HFFc6 (cell line): ENCODE measurements at regions not wholly inside any gene's neighbourhood (a gene's known extent, or its start where the extent isn't known, plus 50 kb on each side); places are given as distances from the start of the nearest gene placed in this dataset.

Experiments
- DNase-seq: peaks from one replicate; pipeline ENCODE4 v3.0.0-alpha.2; 2018
- H3K27ac Mint-ChIP-seq: 2 replicates; pipeline ENCODE4 v1.8.0; 2020; ENCODE audit warnings: mild to moderate bottlenecking, mixed read lengths
- H3K27me3 Mint-ChIP-seq: 2 replicates; pipeline ENCODE4 v1.8.0; 2021; ENCODE audit warnings: mild to moderate bottlenecking, moderate library complexity, mixed read lengths; ENCODE audit not compliant: insufficient read depth
- H3K36me3 Mint-ChIP-seq: 2 replicates; pipeline ENCODE4 v1.8.0; 2021; ENCODE audit warnings: low read depth, mixed read lengths
- H3K4me1 Mint-ChIP-seq: 2 replicates; pipeline ENCODE4 v1.8.0; 2020; ENCODE audit warnings: low read depth, mixed read lengths
- H3K4me3 Mint-ChIP-seq: 2 replicates; pipeline ENCODE4 v1.8.0; 2020; ENCODE audit warnings: mild to moderate bottlenecking, moderate library complexity, mixed read lengths
- H3K9me3 Mint-ChIP-seq: 2 replicates; pipeline ENCODE4 v1.8.0; 2020; ENCODE audit warnings: mild to moderate bottlenecking, mixed read lengths
- TF ChIP-seq, protein P1 (sequence below): fragments of 200-600 bp; sonication (generic); IDR thresholded peaks from 2 replicates; pipeline ENCODE4 v1.5.0; 2021; ENCODE audit warnings: antibody characterized with exemption, mild to moderate bottlenecking

- H3K36me3 Mint-ChIP-seq, result no peaks in the 10 kb centered on the region
Observed at GRCh38 chr10:27368706-27369105, 128.1 kb upstream of the ACBD5 start.

DNA sequence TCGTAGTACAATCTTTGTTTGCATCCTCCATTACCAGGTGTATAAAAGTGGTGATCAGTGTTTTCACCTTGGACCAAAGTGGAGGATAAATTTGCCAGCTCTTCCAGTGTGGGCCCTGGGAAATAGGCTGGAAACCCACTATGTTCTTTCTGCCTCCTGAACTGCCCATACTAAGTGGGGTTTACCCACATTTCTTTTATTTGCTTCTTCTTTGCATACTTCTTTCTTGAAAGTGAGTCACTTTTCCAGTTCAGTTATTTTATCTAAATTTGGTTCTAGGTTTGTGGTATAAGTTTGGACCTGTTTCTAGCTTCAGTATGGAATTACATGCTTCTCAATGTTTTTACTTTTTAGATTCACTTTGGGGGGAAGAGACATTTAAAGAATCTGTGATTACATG lies 126.2 kb upstream of the ACBD5 start:
- Mint-ChIP-seq H3K27me3 (peaks cover 7% of the 10 kb centered on the region), H3K4me1 (no peaks in the 10 kb centered on the region), H3K36me3 (no peaks in the 10 kb centered on the region), H3K4me3 (no peak overlapping the region), H3K27ac (no peak overlapping the region), H3K9me3 (no peaks in the 10 kb centered on the region)
- no peak for DNase-seq
- TF ChIP-seq, protein P1, sequence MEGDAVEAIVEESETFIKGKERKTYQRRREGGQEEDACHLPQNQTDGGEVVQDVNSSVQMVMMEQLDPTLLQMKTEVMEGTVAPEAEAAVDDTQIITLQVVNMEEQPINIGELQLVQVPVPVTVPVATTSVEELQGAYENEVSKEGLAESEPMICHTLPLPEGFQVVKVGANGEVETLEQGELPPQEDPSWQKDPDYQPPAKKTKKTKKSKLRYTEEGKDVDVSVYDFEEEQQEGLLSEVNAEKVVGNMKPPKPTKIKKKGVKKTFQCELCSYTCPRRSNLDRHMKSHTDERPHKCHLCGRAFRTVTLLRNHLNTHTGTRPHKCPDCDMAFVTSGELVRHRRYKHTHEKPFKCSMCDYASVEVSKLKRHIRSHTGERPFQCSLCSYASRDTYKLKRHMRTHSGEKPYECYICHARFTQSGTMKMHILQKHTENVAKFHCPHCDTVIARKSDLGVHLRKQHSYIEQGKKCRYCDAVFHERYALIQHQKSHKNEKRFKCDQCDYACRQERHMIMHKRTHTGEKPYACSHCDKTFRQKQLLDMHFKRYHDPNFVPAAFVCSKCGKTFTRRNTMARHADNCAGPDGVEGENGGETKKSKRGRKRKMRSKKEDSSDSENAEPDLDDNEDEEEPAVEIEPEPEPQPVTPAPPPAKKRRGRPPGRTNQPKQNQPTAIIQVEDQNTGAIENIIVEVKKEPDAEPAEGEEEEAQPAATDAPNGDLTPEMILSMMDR, result no peak

More at GRCh38 chr10:27368706-27369105, 128.1 kb upstream of the ACBD5 start:
- H3K27me3 Mint-ChIP-seq, result peaks cover 7% of the 10 kb centered on the region
- no peak for DNase-seq
- TF ChIP-seq, protein P1, result no peak
- peaks cover 8% of the 10 kb centered on the region for H3K4me1 Mint-ChIP-seq
- H3K4me3 Mint-ChIP-seq, result no peak overlapping the region
- no peak overlapping the region for H3K27ac Mint-ChIP-seq
- no peaks in the 10 kb centered on the region for H3K9me3 Mint-ChIP-seq

GRCh38 chr10:27364028-27364427 lies 123.4 kb upstream of the ACBD5 start:
- Mint-ChIP-seq H3K4me3 (no peak overlapping the region), H3K27ac (no peak overlapping the region), H3K36me3 (no peaks in the 10 kb centered on the region), H3K27me3 (peaks cover 10% of the 10 kb centered on the region), H3K9me3 (no peaks in the 10 kb centered on the region), H3K4me1 (no peaks in the 10 kb centered on the region)
- no peak for DNase-seq
- TF ChIP-seq, protein P1, result no peak

DNA sequence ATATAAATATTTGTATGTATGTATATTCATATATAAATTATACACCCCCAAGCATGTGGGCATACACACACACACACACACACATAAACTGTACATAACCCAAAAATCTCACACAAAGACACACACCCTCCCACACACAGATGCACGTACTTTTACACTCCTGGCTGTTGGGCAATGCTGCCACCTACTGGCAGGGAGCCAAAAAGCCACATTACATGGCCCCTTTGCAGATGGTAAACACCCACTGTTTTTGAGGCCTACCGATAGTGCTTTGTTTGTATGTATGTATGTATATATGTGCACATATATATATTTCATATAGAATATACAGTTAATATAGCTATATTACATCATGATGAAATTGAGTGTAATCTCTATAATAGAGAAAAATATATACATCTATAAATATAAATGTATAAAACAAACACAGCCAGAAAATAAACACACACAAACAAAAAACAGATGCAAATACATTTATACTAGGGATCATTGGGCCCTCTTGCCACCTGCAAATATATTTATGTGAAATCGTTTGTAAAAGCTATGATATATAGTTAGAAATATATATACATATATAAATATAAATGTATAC lies 120.1 kb upstream of the ACBD5 start:
- Mint-ChIP-seq H3K4me1 (no peaks in the 10 kb centered on the region), H3K27ac (no peak overlapping the region), H3K27me3 (peaks cover 11% of the 10 kb centered on the region), H3K9me3 (no peaks in the 10 kb centered on the region), H3K36me3 (no peaks in the 10 kb centered on the region), H3K4me3 (no peak overlapping the region)
- peak; percentile 48 for DNase-seq
- TF ChIP-seq, protein P1, result peak; percentile 82

GRCh38 chr10:27359792-27360355 lies 119.3 kb upstream of the ACBD5 start:
- Mint-ChIP-seq H3K27ac (no peak overlapping the region), H3K36me3 (no peaks in the 10 kb centered on the region), H3K9me3 (no peaks in the 10 kb centered on the region), H3K4me3 (no peak overlapping the region), H3K27me3 (peaks cover 9% of the 10 kb centered on the region), H3K4me1 (no peaks in the 10 kb centered on the region)
- DNase-seq, result no peak
- TF ChIP-seq, protein P1, result no peak
